Smooth muscle cell (in vitro differentiated cells): ENCODE measurements at regions not wholly inside any gene's neighbourhood (a gene's known extent, or its start where the extent isn't known, plus 50 kb on each side); places are given as distances from the start of the nearest gene placed in this dataset.

Source experiments
- DNase-seq: peaks from one replicate; lab custom pipeline; 2025; ENCODE audit not compliant: unreplicated experiment; lab: John Stamatoyannopoulos, UW
- H2AFZ ChIP-seq: fragments of 200-600 bp; sonication (generic); 2 replicates; pipeline ENCODE4 v1.6.0; 2016; ENCODE audit warnings: antibody characterized with exemption, low read depth, mild to moderate bottlenecking
- H3F3A ChIP-seq: fragments of 200-600 bp; sonication (generic); 2 replicates; pipeline ENCODE4 v1.6.0; 2017; ENCODE audit warnings: antibody characterized with exemption, low read depth
- H3K27ac ChIP-seq: fragments of 200-600 bp; sonication (generic); 2 replicates; pipeline ENCODE4 v1.5.1; 2016; ENCODE audit warnings: low read depth, mild to moderate bottlenecking
- H3K27me3 ChIP-seq: fragments of 200-600 bp; sonication (generic); 2 replicates; pipeline ENCODE4 v1.6.1; 2016; ENCODE audit warnings: low read depth, mild to moderate bottlenecking
- H3K36me3 ChIP-seq: fragments of 200-600 bp; sonication (generic); 2 replicates; pipeline ENCODE4 v1.5.1; 2016; ENCODE audit warnings: low read depth
- H3K4me1 ChIP-seq: fragments of 200-600 bp; sonication (generic); 2 replicates; pipeline ENCODE4 v1.5.1; 2016; ENCODE audit warnings: low read depth
- H3K4me2 ChIP-seq: fragments of 200-600 bp; sonication (generic); 2 replicates; pipeline ENCODE4 v1.6.0; 2016; ENCODE audit warnings: mild to moderate bottlenecking
- H3K4me3 ChIP-seq: fragments of 200-600 bp; sonication (generic); 2 replicates; pipeline ENCODE4 v1.5.1; 2016; ENCODE audit warnings: mild to moderate bottlenecking
- H3K79me2 ChIP-seq: fragments of 200-600 bp; sonication (generic); 2 replicates; pipeline ENCODE4 v1.6.0; 2016; ENCODE audit warnings: low read depth, mild to moderate bottlenecking
- H3K9ac ChIP-seq: fragments of 200-600 bp; sonication (generic); 2 replicates; pipeline ENCODE4 v1.6.0; 2016; ENCODE audit warnings: low read depth
- H3K9me3 ChIP-seq: fragments of 200-600 bp; sonication (generic); replicated peaks from 2 replicates; pipeline ENCODE4 v1.5.1; 2016; ENCODE audit warnings: low read depth
- H4K20me1 ChIP-seq: fragments of 200-600 bp; sonication (generic); 2 replicates; pipeline ENCODE4 v1.6.0; 2016; ENCODE audit warnings: low read depth
- WGBS: methylation state at CpG from one replicate; pipeline ENCODE4 v1.1.7; 2016; ENCODE audit warnings: low lambda C conversion rate; 5-methylcytosine and 5-hydroxymethylcytosine counted together
- TF ChIP-seq, protein P1 (sequence below): fragments of 200-600 bp; sonication (generic); IDR thresholded peaks from 2 replicates; pipeline ENCODE4 v1.5.1; 2017; ENCODE audit warnings: borderline replicate concordance, mild to moderate bottlenecking, antibody characterized with exemption; ENCODE audit not compliant: insufficient read depth, poor library complexity, severe bottlenecking

- H3K4me3 ChIP-seq = no peak overlapping the region
- no peak for DNase-seq
- H3K4me2 ChIP-seq = no peak overlapping the region
- no peaks in the 10 kb centered on the region for H3F3A ChIP-seq
- TF ChIP-seq, protein P1, sequence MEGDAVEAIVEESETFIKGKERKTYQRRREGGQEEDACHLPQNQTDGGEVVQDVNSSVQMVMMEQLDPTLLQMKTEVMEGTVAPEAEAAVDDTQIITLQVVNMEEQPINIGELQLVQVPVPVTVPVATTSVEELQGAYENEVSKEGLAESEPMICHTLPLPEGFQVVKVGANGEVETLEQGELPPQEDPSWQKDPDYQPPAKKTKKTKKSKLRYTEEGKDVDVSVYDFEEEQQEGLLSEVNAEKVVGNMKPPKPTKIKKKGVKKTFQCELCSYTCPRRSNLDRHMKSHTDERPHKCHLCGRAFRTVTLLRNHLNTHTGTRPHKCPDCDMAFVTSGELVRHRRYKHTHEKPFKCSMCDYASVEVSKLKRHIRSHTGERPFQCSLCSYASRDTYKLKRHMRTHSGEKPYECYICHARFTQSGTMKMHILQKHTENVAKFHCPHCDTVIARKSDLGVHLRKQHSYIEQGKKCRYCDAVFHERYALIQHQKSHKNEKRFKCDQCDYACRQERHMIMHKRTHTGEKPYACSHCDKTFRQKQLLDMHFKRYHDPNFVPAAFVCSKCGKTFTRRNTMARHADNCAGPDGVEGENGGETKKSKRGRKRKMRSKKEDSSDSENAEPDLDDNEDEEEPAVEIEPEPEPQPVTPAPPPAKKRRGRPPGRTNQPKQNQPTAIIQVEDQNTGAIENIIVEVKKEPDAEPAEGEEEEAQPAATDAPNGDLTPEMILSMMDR = no peak
- 84% methylated on average over 6 of the region's 6 CpGs for WGBS
- H3K9ac ChIP-seq = no peak overlapping the region
- no peak overlapping the region for H3K27ac ChIP-seq
- H3K9me3 ChIP-seq = no peaks in the 10 kb centered on the region
- no peaks in the 10 kb centered on the region for H4K20me1 ChIP-seq
- H2AFZ ChIP-seq = no peak overlapping the region
- no peaks in the 10 kb centered on the region for H3K36me3 ChIP-seq
- H3K27me3 ChIP-seq = peaks cover 70% of the 10 kb centered on the region
- no peaks in the 10 kb centered on the region for H3K79me2 ChIP-seq
- no peaks in the 10 kb centered on the region for H3K4me1 ChIP-seq
Measured at GRCh38 chr7:25409897-25410636, 181.8 kb upstream of the NPVF start.

GRCh38 chr7:25420771-25421170 lies 192.5 kb upstream of the NPVF start:
- Histone ChIP-seq H3F3A (no peaks in the 10 kb centered on the region), H3K4me2 (no peak overlapping the region), H3K27me3 (peaks cover 46% of the 10 kb centered on the region), H3K36me3 (no peaks in the 10 kb centered on the region), H4K20me1 (no peaks in the 10 kb centered on the region), H3K9me3 (no peaks in the 10 kb centered on the region), H3K79me2 (no peaks in the 10 kb centered on the region), H3K4me1 (no peaks in the 10 kb centered on the region), H2AFZ (no peak overlapping the region), H3K27ac (no peak overlapping the region), H3K9ac (no peak overlapping the region), H3K4me3 (no peak overlapping the region)
- TF ChIP-seq, protein P1 = no peak
- 79% methylated on average over 3 of the region's 3 CpGs for WGBS
- DNase-seq = no peak

- Histone ChIP-seq H3K9ac (no peak overlapping the region), H3K27me3 (peaks cover 28% of the 10 kb centered on the region), H3F3A (no peaks in the 10 kb centered on the region), H3K36me3 (no peaks in the 10 kb centered on the region), H3K4me3 (no peak overlapping the region), H3K27ac (no peak overlapping the region), H3K79me2 (no peaks in the 10 kb centered on the region), H3K4me2 (no peak overlapping the region), H3K4me1 (no peaks in the 10 kb centered on the region), H2AFZ (no peak overlapping the region), H3K9me3 (no peaks in the 10 kb centered on the region), H4K20me1 (no peaks in the 10 kb centered on the region)
- TF ChIP-seq, protein P1 = no peak
- DNase-seq = no peak
- 54% methylated on average over 2 of the region's 2 CpGs for WGBS
Measured at GRCh38 chr7:25424113-25424512, 195.8 kb upstream of the NPVF start.

GRCh38 chr7:25424855-25425254 lies 196.6 kb upstream of the NPVF start:
- DNase-seq = no peak
- H3K36me3 ChIP-seq = no peaks in the 10 kb centered on the region
- no peak overlapping the region for H2AFZ ChIP-seq
- peaks cover 23% of the 10 kb centered on the region for H3K27me3 ChIP-seq
- no peaks in the 10 kb centered on the region for H3F3A ChIP-seq
- no peak overlapping the region for H3K9ac ChIP-seq
- no peaks in the 10 kb centered on the region for H4K20me1 ChIP-seq
- WGBS = 85% methylated on average over 5 of the region's 5 CpGs
- TF ChIP-seq, protein P1 = no peak
- no peak overlapping the region for H3K27ac ChIP-seq
- H3K4me3 ChIP-seq = no peak overlapping the region
- no peaks in the 10 kb centered on the region for H3K9me3 ChIP-seq
- H3K79me2 ChIP-seq = no peaks in the 10 kb centered on the region
- no peak overlapping the region for H3K4me2 ChIP-seq
- no peaks in the 10 kb centered on the region for H3K4me1 ChIP-seq
